Right lobe of liver (tissue), 4 donors: ENCODE measurements at regions not wholly inside any gene's neighbourhood (a gene's known extent, or its start where the extent isn't known, plus 50 kb on each side); places are given as distances from the start of the nearest gene placed in this dataset.

ENCODE experiments used
- POLR2A ChIP-seq: fragments of 450-650 bp; IDR thresholded peaks from one replicate; pipeline ENCODE4 v1.6.1; 2017; ENCODE audit warnings: antibody characterized with exemption, mild to moderate bottlenecking
- TF ChIP-seq, protein P1 (sequence below), 4 donors: fragments of 200-600 bp in 3 of 4; fragments of 450-650 bp in 1 of 4; IDR thresholded peaks; one replicate each; pipeline versions ENCODE4 v1.5.1 to v1.8.0; 2016 to 2022; ENCODE audit warnings: antibody characterized with exemption in 4 of 4, mild to moderate bottlenecking in 2 of 4
- donor health status: DM: no; HTN: no; CAD: no.
- donor health status: DM: no; HTN: no; CAD: no.
- donor health status: DM: no; HTN: yes; CAD: no.

DNA sequence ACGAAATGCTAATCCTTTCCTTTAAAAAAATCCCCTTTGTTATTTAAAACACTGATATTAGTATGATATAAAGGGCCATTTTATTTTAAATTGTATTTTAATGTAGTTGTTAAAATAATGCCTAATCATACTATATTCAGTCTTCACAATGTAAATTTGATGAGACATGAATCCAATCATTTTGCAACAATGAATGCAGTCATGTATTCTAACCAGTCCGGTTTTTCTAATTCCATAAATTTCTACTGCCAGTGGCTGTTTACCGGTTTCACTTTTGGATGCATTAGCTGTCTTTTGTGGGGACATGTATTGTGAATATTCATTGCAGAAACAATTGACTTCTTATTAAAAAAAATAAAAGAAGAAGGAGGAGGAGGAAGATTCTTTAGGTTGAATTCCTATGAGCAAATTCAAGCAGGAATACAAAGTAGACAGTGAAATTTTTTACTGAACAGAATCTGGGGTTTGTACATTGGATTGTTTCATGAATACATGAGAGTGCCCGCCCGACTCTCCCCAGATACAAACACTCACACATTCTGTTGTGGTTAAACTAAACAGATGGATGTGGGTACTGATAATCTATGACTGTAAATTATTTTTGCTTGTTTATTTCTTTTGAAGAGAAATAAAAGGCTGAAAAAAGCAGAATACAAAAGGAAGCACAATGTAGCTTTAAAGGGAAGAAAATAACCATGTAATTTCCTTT lies 624.8 kb upstream of the PTBP2 start:
- TF ChIP-seq, protein P1, sequence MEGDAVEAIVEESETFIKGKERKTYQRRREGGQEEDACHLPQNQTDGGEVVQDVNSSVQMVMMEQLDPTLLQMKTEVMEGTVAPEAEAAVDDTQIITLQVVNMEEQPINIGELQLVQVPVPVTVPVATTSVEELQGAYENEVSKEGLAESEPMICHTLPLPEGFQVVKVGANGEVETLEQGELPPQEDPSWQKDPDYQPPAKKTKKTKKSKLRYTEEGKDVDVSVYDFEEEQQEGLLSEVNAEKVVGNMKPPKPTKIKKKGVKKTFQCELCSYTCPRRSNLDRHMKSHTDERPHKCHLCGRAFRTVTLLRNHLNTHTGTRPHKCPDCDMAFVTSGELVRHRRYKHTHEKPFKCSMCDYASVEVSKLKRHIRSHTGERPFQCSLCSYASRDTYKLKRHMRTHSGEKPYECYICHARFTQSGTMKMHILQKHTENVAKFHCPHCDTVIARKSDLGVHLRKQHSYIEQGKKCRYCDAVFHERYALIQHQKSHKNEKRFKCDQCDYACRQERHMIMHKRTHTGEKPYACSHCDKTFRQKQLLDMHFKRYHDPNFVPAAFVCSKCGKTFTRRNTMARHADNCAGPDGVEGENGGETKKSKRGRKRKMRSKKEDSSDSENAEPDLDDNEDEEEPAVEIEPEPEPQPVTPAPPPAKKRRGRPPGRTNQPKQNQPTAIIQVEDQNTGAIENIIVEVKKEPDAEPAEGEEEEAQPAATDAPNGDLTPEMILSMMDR (IDR thresholded peaks at IDR 0.05) = no peak
- no peak for TF ChIP-seq POLR2A
